HG03108 (cell line): ENCODE measurements at regions not wholly inside any gene's neighbourhood (a gene's known extent, or its start where the extent isn't known, plus 50 kb on each side); places are given as distances from the start of the nearest gene placed in this dataset.
A peak's percentile ranks its signal among the peaks of the same experiment; 100 is the strongest.
"Not testable (repeated sequence)": the region's sequence is repeated elsewhere in the genome, so short reads cannot be mapped to it uniquely, and the experiment has no call there.

Source experiments
- ATAC-seq: cut with Tn5 transposase; IDR thresholded peaks from one replicate; pipeline ENCODE4 v1.9.1; 2021; ENCODE audit warnings: moderate library complexity; ENCODE audit not compliant: unreplicated experiment

DNA sequence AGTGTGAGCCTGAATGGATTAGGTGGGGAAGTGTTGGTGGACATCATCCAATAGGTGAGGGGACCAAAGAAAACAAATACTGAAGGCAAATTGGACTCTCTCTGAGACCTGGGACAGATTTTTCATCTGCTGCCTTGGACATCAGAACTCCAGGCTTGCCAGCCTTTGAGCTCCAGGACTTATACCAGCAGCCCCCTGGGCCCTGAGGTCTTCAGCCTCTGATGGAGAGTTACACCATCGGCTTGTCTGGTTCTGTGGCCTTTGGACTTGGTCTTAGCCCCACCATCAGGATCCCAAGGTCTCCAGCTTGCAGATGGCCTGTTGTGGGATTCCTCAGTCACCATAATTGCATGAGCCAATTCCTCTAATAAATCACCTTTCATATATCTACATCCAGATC is 80.8 kb upstream of the SLC8A3 start:
- ATAC-seq = no peak

GRCh38 chr14:70268760-70269159 is 80.0 kb upstream of the SLC8A3 start:
- no peak for ATAC-seq

DNA sequence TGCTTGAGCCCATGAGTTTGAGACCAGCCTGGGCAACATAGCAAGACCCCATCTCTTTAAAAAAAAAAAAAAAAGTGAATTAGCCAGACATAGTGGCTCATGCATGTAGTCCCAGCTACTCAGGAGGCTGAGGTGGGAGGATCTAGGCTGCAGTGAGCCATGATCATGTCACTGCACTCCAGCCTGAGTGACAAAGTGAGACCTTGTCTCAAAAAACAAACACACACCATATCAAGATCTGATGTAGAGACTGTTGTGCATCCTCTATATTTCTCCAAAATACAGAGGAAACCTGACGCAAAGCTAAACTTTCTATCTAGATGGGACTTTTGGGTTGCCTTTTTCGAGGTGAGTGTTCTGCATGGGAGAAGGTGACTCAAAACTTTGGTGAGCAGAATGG is 77.4 kb upstream of the SLC8A3 start:
- ATAC-seq = no peak

DNA sequence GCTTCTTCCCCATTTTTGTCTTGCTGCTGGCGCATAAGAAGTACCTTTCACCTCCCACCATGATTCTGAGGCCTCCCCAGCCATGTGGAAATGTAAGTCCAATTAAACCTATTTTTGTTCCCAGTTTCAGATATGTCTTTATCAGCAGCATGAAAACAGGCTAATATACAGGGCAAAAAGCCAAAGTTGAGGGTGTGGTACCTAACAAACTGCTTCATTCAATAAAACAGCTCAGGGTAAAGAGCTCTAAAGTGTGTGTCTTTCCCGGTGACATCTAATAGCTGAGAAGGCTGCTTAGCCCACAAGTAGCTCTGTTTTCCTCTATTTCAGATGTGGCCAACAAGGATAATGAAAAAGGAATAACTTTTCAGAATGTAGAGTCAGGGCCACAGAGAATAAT is 76.7 kb upstream of the SLC8A3 start:
- ATAC-seq = no peak

GRCh38 chr14:70259420-70259819 is 70.7 kb upstream of the SLC8A3 start:
- no peak for ATAC-seq

DNA sequence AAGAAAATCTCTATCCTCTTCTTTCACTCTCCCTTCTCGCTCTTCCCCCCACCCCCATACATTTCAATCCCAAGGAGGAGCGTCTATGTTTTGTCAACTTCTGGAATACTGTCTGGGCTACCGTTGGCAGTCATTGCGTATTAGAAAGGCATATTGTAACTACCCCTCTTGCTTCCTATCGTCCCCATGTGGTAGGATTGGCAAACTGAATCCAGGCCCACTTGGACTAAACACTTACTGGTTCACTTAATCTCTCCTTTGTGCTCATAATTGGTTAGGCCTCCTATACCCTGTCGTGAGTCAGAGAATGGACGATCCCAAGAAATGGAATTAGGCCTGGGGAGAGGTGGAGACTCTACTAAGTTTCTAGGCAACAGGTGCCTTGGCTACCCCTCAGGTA is 68.8 kb upstream of the SLC8A3 start:
- no peak for ATAC-seq

- ATAC-seq = no peak
These were observed 67.8 kb upstream of the SLC8A3 start for GRCh38 chr14:70256601-70257000.

GRCh38 chr14:70255071-70256057 is 66.6 kb upstream of the SLC8A3 start:
- ATAC-seq = not testable (repeated sequence)

- ATAC-seq = peak; percentile 59
These were observed 65.8 kb upstream of the SLC8A3 start for GRCh38 chr14:70254476-70254961.

DNA sequence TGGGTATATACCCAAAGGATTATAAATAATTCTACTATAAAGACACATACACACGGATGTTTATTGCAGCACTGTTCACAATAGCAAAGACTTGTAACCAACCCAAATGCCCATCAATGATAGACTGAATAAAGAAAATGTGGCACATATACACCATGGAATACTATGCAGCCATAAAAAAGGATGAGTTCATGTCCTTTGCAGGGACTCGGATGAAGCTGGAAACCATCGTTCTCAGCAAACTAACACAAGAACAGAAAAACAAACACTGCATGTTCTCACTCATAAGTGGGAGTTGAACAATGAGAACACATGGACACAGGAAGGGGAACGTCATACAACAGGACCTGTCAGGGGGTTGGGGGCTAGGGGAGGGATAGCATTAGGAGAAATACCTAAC is 64.8 kb upstream of the SLC8A3 start:
- ATAC-seq = not testable (repeated sequence)

DNA sequence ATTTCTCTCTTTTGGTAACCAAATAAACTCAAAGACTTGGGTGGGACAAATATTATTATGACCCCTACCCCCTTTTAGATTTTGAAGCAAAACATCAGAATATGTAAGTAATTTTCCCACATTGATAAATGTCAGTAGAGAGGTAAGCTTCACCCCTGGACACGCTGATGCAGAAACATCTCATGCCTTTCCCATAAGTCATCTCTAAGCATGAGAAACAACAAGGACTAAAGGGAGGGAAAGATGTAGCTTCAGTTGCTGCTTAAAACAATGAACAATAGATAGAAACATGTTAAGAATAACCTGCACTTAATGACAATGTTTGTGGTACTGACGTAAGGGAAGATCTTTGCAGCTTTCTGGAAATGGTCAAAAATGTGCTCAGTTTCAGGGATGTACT is 56.3 kb upstream of the SLC8A3 start:
- no peak for ATAC-seq

DNA sequence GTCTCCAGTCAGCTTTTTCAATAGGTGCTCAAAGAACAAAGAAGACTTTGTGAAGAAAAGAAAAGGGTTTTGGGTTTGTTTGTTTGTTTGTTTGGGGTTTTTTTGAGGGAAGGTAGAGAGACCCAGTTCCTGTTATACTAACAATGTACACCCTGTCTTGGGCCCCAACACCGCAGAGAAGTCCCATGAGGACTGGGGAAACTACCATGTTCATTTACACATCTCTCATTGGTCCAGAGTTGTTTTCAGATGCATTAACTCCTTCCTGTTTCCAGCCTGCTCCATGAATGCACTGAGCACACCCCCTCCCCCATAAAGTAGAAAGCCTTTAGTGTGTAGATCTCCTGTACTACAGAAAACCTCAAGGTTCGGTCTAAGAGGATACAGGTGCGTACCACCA is 51.1 kb upstream of the SLC8A3 start:
- ATAC-seq = peak; percentile 89

- not testable (repeated sequence) for ATAC-seq
These were observed 49.9 kb upstream of the SLC8A3 start for GRCh38 chr14:70238635-70239034.
